ENCODE measurements at regions not wholly inside any gene's neighbourhood (a gene's known extent, or its start where the extent isn't known, plus 50 kb on each side); places are given as distances from the start of the nearest gene placed in this dataset.
"Not testable (repeated sequence)": the region's sequence is repeated elsewhere in the genome, so short reads cannot be mapped to it uniquely, and the experiment has no call there.

DNA sequence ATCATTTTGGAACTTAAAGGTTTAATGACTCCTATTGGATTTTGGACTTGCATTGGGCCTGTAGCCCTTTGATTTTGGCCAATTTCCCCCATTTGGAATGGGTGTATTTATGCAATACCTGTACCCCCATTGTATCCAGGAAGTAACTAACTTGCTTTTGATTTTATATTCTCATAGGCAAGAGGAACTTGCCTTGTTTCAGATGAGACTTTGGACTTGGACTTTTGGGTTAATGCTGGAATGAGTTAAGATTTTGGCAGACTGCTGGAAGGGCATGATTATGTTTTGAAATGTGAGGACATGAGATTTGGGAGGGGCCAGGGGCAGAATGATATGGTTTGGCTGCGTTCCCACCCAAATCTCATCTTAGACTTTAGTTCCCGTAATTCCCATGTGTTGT, 192.0 kb upstream of the B3GALT2 start:
- TF ChIP-seq, protein P1, sequence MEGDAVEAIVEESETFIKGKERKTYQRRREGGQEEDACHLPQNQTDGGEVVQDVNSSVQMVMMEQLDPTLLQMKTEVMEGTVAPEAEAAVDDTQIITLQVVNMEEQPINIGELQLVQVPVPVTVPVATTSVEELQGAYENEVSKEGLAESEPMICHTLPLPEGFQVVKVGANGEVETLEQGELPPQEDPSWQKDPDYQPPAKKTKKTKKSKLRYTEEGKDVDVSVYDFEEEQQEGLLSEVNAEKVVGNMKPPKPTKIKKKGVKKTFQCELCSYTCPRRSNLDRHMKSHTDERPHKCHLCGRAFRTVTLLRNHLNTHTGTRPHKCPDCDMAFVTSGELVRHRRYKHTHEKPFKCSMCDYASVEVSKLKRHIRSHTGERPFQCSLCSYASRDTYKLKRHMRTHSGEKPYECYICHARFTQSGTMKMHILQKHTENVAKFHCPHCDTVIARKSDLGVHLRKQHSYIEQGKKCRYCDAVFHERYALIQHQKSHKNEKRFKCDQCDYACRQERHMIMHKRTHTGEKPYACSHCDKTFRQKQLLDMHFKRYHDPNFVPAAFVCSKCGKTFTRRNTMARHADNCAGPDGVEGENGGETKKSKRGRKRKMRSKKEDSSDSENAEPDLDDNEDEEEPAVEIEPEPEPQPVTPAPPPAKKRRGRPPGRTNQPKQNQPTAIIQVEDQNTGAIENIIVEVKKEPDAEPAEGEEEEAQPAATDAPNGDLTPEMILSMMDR (IDR thresholded peaks at IDR 0.05; ENCODE audit: low read depth, low read length, poor library complexity, severe bottlenecking): not testable (repeated sequence)
- not testable (repeated sequence) for TF ChIP-seq EZH2phosphoT487 (IDR thresholded peaks at IDR 0.05; ENCODE audit: borderline replicate concordance, low read length)
